ENCODE measurements at regions not wholly inside any gene's neighbourhood (a gene's known extent, or its start where the extent isn't known, plus 50 kb on each side); places are given as distances from the start of the nearest gene placed in this dataset.
A peak's percentile ranks its signal among the peaks of the same experiment; 100 is the strongest.

- H3K4me3 ChIP-seq (ENCODE audit: low read depth, low read length) = no peak overlapping the region
- DNase-seq (ENCODE audit: low read depth) = peak; percentile 73
- TF ChIP-seq CTCF (IDR thresholded peaks at IDR 0.05; ENCODE audit: insufficient read depth, low read depth, low read length) = no peak
These were observed 567.3 kb downstream of the MIAT start for GRCh38 chr22:27224485-27225374.

GRCh38 chr22:27226666-27227065, 569.3 kb downstream of the MIAT start:
- TF ChIP-seq CTCF (IDR thresholded peaks at IDR 0.05; ENCODE audit: insufficient read depth, low read depth, low read length) = no peak
- no peak overlapping the region for H3K4me3 ChIP-seq (ENCODE audit: low read depth, low read length)
- DNase-seq (ENCODE audit: low read depth) = no peak

GRCh38 chr22:27228771-27229170, 571.4 kb downstream of the MIAT start:
- no peak for TF ChIP-seq CTCF (IDR thresholded peaks at IDR 0.05; ENCODE audit: insufficient read depth, low read depth, low read length)
- DNase-seq (ENCODE audit: low read depth) = no peak
- H3K4me3 ChIP-seq (ENCODE audit: low read depth, low read length) = no peak overlapping the region

GRCh38 chr22:27230189-27230588, 571.4 kb downstream of the MN1 start:
- H3K4me3 ChIP-seq (ENCODE audit: low read depth, low read length) = no peak overlapping the region
- DNase-seq (ENCODE audit: low read depth) = no peak
- TF ChIP-seq CTCF (IDR thresholded peaks at IDR 0.05; ENCODE audit: insufficient read depth, low read depth, low read length) = no peak

- H3K4me3 ChIP-seq (ENCODE audit: low read depth, low read length) = no peak overlapping the region
- no peak for TF ChIP-seq CTCF (IDR thresholded peaks at IDR 0.05; ENCODE audit: insufficient read depth, low read depth, low read length)
- no peak for DNase-seq (ENCODE audit: low read depth)
These were observed 570.3 kb downstream of the MN1 start for GRCh38 chr22:27231266-27231665.

- no peak overlapping the region for H3K4me3 ChIP-seq (ENCODE audit: low read depth, low read length)
- TF ChIP-seq CTCF (IDR thresholded peaks at IDR 0.05; ENCODE audit: insufficient read depth, low read depth, low read length) = no peak
- DNase-seq (ENCODE audit: low read depth) = no peak
These were observed 569.5 kb downstream of the MN1 start for GRCh38 chr22:27232077-27232476.

Measured in fibroblast of villous mesenchyme (primary cell).